Dermis microvascular lymphatic vessel endothelial cell (primary cell): ENCODE measurements at regions not wholly inside any gene's neighbourhood (a gene's known extent, or its start where the extent isn't known, plus 50 kb on each side); places are given as distances from the start of the nearest gene placed in this dataset.
"Not testable (repeated sequence)": the region's sequence is repeated elsewhere in the genome, so short reads cannot be mapped to it uniquely, and the experiment has no call there.

Experiments
- DNase-seq, 2 donors: peaks; one replicate each; pipeline versions ENCODE4 v3.0.0 to v3.0.0-alpha.2; 2010; ENCODE audit warnings: low read depth in 2 of 2

DNA sequence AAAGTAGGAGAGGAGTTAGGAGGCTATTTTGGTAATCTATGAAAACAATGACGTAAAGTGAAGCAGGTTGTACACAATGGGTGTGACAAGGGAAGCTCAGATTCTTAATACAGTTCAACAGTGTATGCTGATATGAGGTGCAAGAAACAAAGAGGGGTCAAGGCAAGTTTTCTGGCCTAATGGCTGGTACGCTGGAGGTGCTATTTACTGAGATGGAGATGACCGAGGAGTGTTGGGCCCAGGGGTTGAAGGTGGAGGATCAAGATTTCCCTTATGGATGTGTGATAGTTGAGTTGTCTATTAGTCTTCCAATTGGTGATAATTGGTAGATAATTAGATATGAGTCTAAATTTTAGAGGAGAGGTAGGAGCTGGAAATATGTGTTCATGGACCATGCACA lies 194.0 kb downstream of the FOXD4L6 start:
- not testable (repeated sequence) for DNase-seq

DNA sequence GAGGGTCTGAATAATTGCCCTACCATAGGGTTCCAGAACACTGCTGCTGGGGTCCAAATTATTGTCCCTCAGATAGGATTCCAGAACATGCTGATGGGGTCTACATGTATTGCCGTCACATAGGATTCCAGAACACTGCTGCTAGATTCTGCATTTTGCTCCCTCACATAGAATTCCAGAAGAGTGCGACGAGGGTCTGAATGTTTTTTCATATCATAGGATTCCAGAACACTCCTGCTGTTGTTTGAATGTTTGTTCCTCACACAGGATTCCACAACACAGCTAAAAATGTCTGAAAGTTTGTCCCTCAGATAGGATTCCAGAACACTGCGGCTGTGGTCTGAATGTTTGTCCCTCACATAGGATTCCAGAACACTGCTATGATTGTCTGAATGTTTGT lies 198.1 kb downstream of the FOXD4L6 start:
- DNase-seq = not testable (repeated sequence)

DNA sequence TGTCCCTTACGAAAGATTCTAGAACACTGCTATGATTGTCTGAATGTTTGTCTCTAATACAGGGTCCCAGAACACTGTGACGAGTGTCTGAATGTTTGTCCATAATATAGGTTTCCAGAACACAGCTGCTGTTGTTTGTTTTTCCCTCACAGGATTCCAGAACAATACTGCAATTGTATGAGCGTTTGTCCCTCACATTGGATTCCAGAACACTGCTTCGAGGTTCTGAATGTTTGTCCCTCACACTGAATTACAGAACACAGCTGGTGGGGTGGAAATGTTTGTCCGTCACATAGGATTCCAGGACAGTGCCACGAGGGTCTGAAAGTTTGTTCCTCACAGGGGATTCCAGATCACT lies 199.0 kb downstream of the FOXD4L6 start:
- DNase-seq = not testable (repeated sequence)

DNA sequence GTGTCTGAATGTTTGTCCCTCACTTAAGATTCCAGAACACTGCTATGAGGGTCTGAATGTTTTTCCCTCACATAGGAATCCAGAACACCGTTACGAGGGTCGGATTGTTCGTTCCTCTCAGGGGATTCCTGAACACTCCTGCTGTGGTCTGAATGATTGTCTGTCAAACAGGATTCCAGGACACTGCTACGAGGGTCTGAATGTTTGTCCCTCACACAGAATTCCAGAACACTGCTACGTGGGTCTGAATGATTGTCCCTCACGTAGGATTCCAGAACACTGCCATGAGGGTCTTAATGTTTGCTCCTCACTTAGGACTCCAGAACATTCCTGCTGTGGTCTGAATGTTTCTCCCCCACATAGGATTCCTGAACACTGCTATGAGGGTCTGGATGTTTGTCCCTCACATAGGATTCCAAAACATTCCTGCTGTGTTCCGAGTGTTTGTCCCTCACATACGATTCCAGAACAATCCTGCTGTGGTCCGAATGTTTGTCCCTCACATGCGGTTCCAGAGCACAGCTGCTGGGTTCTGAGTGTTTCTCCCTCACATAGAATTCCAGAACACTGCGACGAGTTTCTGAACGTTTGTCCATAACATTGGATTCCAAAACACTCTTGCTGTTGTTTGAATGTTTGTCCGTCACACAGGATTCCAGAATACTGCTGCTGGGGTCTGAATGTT lies 199.5 kb downstream of the FOXD4L6 start:
- no peak for DNase-seq

DNA sequence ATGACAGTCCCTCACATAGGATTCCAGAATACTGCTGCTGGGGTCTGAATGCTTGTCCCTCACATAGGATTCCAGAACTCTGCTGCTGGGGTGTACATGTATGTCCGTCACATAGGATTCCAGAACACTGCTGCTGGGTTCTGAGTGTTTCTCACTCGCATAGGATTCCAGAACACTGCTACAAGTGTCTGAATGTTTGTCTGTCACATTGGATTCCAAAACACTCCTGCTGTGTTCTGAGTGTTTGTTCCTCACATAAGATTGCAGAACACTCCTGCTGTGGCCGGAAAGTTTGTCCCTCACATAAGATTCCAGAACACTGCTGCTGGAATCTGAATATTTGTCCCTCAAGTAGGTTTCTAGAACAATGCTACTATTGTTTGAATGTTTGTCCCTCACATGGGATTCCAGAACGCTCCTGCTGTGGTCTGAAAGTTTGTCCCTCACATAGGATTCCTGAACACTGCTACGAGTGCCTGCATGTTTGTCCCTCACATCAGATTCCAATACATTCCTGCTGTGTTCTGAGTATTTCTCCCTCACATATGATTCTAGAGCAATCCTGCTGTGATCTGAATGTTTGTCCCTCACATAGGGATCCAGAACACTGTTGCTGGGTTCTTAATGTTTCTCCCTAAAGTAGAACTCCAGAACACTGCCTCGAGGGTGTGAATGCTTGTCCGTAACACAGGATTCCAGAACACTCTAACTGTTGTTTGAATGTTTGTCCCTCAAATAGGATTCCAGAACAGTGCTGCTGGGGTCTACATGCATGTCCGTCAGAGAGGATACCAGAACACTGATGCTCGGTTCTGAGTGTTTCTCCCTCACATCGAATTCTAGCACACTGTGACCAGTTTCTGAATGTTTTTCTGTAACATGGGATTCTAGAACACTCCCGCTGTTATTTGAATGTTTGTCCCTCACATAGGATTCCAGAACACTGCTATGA lies 200.4 kb downstream of the FOXD4L6 start:
- DNase-seq = no peak

DNA sequence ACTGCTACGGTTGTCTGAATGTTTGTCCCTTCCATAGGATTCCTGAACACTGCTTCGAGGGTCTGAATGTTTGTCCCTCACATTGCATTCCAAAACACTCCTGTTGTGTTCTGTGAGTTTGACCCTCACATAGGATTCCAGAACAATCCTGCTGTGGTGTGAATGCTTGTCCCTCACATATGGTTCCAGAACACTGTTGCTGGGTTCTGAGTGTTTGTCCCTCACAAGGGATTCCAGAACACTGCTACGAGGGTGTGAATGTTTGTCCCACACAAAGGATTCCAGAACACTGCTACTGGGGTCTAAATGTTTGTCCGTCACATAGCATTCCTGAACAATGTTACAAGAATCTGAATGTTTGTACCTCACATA lies 201.2 kb downstream of the FOXD4L6 start:
- no peak for DNase-seq

DNA sequence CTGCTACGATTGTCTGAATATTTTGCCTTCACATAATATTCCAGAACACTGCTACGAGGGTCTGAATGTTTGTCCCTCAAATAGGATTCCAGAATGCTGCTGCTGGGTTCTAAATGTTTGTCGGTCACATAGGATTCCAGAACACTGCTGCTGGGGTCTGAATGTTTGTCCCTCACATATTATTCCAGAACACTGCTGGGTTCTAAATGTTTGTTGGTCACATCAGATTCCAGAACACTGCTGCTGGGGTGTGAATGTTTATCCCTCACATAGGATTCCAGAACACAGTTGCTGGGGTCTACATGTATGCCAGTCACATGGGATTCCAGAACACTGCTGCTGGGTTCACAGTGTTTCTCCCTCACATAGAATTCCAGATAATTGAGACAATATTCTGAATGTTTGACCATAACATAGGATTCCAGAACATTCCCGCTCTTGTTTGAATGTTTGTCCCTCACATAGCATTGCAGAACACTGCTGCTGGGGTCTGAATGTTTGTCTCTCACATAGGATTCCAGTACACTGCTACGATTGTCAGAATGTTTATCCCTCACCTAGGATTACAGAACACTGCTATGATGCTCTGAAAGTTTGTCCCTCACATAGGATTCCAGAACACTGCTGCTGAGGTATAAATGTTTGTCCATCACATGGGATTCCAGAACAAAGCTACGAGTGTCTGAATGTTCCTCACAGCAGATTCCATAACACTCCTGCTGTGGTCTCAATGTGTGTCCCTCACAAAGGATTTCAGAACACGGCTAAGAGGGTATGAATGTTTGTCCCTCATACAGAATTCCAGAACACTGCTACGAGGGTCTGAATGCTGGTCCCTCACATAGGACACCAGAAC lies 201.8 kb downstream of the FOXD4L6 start:
- DNase-seq = no peak

GRCh38 chr9:40925149-40925548 lies 203.3 kb downstream of the FOXD4L6 start:
- DNase-seq = no peak

DNA sequence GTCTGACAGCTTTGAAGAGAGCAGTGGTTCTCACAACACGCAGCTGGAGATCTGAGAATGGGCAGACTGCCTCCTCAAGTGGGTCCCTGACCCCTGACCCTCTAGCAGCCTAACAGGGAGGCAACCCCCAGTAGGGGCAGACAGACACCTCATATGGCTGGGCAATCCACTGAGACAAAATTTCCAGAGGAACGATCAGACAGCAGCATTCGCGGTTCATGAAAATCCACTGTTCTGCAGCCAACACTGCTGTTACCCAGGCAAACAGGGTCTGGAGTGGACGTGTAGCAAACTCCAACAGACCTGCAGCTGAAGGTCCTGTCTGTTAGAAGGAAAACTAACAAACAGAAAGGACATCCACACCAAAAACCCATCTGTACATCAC lies 212.1 kb downstream of the FOXD4L6 start:
- DNase-seq = not testable (repeated sequence)

DNA sequence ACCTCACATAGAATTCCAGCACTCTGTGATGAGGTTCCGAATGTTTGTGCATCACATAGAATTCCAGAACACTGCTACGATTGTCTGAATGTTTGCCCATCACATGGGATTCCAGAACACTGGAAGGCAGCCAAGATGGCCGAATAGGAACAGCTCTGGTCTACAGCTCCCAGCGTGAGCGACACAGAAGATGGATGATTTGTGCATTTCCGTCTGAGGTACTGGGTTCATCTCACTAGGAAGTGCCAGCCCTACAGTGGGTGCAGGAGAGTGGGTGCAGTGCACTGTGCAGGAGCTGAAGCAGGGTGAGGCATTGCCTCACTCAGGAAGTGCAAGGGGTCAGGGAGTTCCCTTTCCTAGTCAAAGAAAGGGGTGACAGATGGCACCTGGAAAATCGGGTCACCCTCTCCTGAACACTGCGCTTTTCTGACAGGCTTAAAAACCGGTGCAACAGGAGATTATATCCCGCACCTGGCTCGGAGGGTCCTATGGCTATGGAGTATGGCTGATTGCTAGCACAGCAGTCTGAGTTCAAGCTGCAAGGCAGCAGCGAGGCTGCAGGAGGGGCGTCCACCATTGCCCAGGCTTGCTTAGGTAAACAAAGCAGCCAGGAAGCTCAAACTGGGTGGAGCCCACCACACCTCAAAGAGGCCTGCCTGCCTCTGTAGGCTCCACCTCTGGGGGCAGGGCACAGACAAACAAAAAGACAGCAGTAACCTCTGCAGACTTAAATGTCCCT lies 212.7 kb downstream of the FOXD4L6 start:
- not testable (repeated sequence) for DNase-seq

GRCh38 chr9:40914772-40915659 lies 213.5 kb downstream of the FOXD4L6 start:
- no peak for DNase-seq

DNA sequence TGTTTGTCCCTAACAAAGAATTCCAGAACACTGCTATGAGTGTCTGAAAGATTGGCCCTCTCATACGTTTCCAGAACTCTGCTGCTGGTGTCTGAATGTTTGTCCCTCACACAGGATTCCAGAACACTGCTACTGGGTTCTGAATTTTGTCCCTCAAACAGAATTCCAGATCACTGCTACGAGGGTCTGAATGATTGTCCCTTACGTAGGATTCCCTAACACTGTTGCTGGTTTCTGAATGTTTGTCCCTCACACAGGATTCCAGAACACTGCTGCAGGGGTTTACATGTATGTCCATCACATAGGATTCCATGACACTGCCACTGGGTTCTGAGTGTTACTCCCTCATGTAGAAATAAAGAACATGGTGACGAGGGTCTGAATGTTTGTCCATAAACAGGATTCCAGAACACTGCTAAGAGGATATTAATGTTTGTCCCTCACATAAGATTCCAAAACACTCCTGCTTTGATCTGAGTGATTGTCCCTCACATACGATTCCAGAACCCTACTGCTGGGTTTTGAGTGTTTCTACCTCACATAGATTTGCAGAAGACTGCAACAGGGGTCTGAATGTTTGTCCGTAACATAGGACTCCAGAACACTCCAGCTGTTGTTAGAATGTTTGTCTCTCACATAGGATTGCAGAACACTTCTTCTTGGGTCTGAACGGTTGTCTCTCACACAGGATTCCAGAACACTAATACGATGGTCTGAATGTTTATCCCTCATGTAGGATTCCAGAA lies 214.4 kb downstream of the FOXD4L6 start:
- no peak for DNase-seq

GRCh38 chr9:40913096-40913719 lies 215.3 kb downstream of the FOXD4L6 start:
- no peak for DNase-seq

DNA sequence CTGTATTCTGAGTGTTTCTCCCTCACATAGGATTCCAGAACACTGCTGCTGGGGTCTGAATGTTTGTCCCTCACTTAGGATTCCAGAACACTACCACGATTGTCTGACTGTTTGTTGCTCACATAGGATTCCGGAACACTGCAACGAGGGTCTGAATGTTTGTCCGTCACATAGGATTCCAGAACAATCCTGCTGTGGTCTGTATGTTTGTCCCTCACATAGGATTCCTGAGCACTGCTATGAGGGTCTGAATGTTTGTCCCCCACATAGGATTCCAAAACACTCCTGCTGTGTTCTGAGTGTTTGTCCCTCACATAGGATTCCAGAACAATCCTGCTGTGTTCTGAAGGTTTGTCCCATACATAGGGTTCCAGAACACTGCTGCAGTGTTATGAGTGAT lies 215.8 kb downstream of the FOXD4L6 start:
- not testable (repeated sequence) for DNase-seq

GRCh38 chr9:40911647-40912046 lies 216.8 kb downstream of the FOXD4L6 start:
- DNase-seq = no peak

GRCh38 chr9:40910995-40911394 lies 217.5 kb downstream of the FOXD4L6 start:
- DNase-seq = not testable (repeated sequence)

DNA sequence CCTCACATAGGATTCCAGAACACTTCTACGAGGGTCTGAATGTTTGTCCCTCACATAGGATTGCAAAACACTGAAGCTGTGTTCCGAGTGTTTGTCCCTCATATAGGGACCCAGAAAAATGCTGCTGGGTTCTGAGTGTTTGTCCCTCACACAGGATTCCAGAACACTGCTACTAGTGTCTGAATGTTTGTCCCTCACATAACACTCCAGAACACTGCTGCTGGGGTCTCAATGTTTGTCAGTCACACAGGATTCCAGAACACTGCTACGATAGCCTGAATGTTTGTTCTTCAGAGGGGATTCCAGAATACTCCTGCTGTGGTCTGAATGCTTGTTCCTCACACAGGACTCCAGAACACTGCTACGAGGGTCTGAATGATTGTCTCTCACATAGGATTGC lies 218.7 kb downstream of the FOXD4L6 start:
- DNase-seq = no peak

- not testable (repeated sequence) for DNase-seq
These were observed 219.4 kb downstream of the FOXD4L6 start for GRCh38 chr9:40909111-40909510.
